ENCODE measurements at regions not wholly inside any gene's neighbourhood (a gene's known extent, or its start where the extent isn't known, plus 50 kb on each side); places are given as distances from the start of the nearest gene placed in this dataset.

GRCh38 chr12:83958997-83959396 lies 953.6 kb downstream of the SLC6A15 start:
- TF ChIP-seq EZH2 (IDR thresholded peaks at IDR 0.05) = no peak
- no peak for TF ChIP-seq CTCF (IDR thresholded peaks at IDR 0.05)

All from neural progenitor cell (in vitro differentiated cells).